ENCODE measurements at regions not wholly inside any gene's neighbourhood (a gene's known extent, or its start where the extent isn't known, plus 50 kb on each side); places are given as distances from the start of the nearest gene placed in this dataset.

GRCh38 chr4:127309369-127310102 lies 323.2 kb upstream of the INTU start:
- Histone ChIP-seq H3K4me2 (ENCODE audit: low read depth, low read length) (no peak overlapping the region), H3K9me3 (ENCODE audit: low read length) (peaks cover 62% of the 10 kb centered on the region), H3K4me3 (replicated peaks in 1 of 3; ENCODE audit: insufficient read depth in 1 of 3, low read depth in 2 of 3, low read length in 3 of 3) (no peak overlapping the region), H3K4me1 (ENCODE audit: insufficient read depth, low read length) (no peaks in the 10 kb centered on the region), H3K9ac (ENCODE audit: insufficient read depth, low read depth, low read length) (no peak overlapping the region), H3K36me3 (replicated peaks in 1 of 2; ENCODE audit: control insufficient read depth in 1 of 2, insufficient read depth in 2 of 2, low read length in 2 of 2) (no peaks in the 10 kb centered on the region), H3K27me3 (ENCODE audit: control insufficient read depth in 1 of 2, insufficient read depth in 2 of 2, low read length in 2 of 2) (no peaks in the 10 kb centered on the region), H2AFZ (ENCODE audit: low read length) (no peak overlapping the region), H4K20me1 (ENCODE audit: insufficient read depth, low read length) (no peaks in the 10 kb centered on the region), H3K79me2 (ENCODE audit: insufficient read depth, low read length) (no peaks in the 10 kb centered on the region), H3K27ac (ENCODE audit: extremely low read length, insufficient read depth, low read length) (no peak overlapping the region)
- in situ Hi-C loops (cut with HindIII; ENCODE audit: extremely low pct_ligation_motif_present, low pct_unique_long_range_greater_than_20kb) (no loop called here), intact Hi-C loops (cut with micrococcal nuclease; ENCODE audit: unreplicated experiment) (no loop called here)
- WGBS (ENCODE audit: low lambda C conversion rate), result 0% methylated on average over 3 of the region's 3 CpGs
- no peak for DNase-seq (ENCODE audit: low spot score)
- TF ChIP-seq, protein P1, sequence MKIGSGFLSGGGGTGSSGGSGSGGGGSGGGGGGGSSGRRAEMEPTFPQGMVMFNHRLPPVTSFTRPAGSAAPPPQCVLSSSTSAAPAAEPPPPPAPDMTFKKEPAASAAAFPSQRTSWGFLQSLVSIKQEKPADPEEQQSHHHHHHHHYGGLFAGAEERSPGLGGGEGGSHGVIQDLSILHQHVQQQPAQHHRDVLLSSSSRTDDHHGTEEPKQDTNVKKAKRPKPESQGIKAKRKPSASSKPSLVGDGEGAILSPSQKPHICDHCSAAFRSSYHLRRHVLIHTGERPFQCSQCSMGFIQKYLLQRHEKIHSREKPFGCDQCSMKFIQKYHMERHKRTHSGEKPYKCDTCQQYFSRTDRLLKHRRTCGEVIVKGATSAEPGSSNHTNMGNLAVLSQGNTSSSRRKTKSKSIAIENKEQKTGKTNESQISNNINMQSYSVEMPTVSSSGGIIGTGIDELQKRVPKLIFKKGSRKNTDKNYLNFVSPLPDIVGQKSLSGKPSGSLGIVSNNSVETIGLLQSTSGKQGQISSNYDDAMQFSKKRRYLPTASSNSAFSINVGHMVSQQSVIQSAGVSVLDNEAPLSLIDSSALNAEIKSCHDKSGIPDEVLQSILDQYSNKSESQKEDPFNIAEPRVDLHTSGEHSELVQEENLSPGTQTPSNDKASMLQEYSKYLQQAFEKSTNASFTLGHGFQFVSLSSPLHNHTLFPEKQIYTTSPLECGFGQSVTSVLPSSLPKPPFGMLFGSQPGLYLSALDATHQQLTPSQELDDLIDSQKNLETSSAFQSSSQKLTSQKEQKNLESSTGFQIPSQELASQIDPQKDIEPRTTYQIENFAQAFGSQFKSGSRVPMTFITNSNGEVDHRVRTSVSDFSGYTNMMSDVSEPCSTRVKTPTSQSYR (CRISPR knock-in tag; IDR thresholded peaks at IDR 0.05; ENCODE audit: borderline replicate concordance), result no peak
- TF ChIP-seq TRIM22 (IDR thresholded peaks at IDR 0.05) (no peak), ZFP91 (CRISPR knock-in tag; IDR thresholded peaks at IDR 0.05; ENCODE audit: borderline replicate concordance) (no peak), SALL1 (CRISPR knock-in tag; IDR thresholded peaks at IDR 0.05) (no peak), GABPB1 (CRISPR knock-in tag; IDR thresholded peaks at IDR 0.05) (no peak), ZNF572 (CRISPR knock-in tag; IDR thresholded peaks at IDR 0.05) (no peak), ZNF773 (CRISPR knock-in tag; IDR thresholded peaks at IDR 0.05; ENCODE audit: borderline replicate concordance) (no peak), SNAPC2 (CRISPR knock-in tag; IDR thresholded peaks at IDR 0.05) (no peak)
- no TSS peak for BruUV-seq (replicated peaks)
- FAIRE-seq, result no peak
- ChIA-PET POLR2A (no interaction called here), CTCF (ENCODE audit: low intra/inter-chr PET ratio, low total read pairs) (no interaction called here)
- no peak for ATAC-seq
